HCT116 (cell line): ENCODE measurements at regions not wholly inside any gene's neighbourhood (a gene's known extent, or its start where the extent isn't known, plus 50 kb on each side); places are given as distances from the start of the nearest gene placed in this dataset.

Experiments used
- ATF3 ChIP-seq: IDR thresholded peaks from 2 replicates; pipeline ENCODE4 v1.6.1; 2012
- CTCF ChIP-seq, 3 experiments: fragments of 200-600 bp in 1 of 3; sonication (generic) in 1 of 3; IDR thresholded peaks in 2 of 3; conservative IDR thresholded peaks in 1 of 3; 2 replicates each; pipeline ENCODE4 v1.5.1; 2012 to 2017; ENCODE audit warnings: low read depth in 2 of 3, low read length in 2 of 3, antibody characterized with exemption in 1 of 3, borderline replicate concordance in 1 of 3, control low read depth in 1 of 3, mild to moderate bottlenecking in 1 of 3, mixed read lengths in 1 of 3, mixed run types in 1 of 3, moderate library complexity in 1 of 3; ENCODE audit not compliant: insufficient read depth in 1 of 3
- EGR1 ChIP-seq: IDR thresholded peaks from 2 replicates; pipeline ENCODE4 v1.6.1; 2012; ENCODE audit warnings: low read depth
- EZH2 ChIP-seq: fragments of 200-600 bp; sonication (generic); IDR thresholded peaks from 2 replicates; pipeline ENCODE4 v1.6.1; 2017; ENCODE audit warnings: antibody characterized with exemption, mixed run types
- FOSL1 ChIP-seq: IDR thresholded peaks from 2 replicates; pipeline ENCODE4 v1.6.1; 2012; ENCODE audit warnings: low read depth
- POLR2A ChIP-seq: IDR thresholded peaks from 2 replicates; pipeline ENCODE4 v1.7.0; 2011; ENCODE audit warnings: borderline replicate concordance; ENCODE audit not compliant: insufficient read depth, insufficient read length; ENCODE audit errors: extremely low read depth
- RAD21 ChIP-seq: IDR thresholded peaks from 2 replicates; pipeline ENCODE4 v1.6.1; 2012; ENCODE audit warnings: low read depth, mild to moderate bottlenecking
- REST ChIP-seq: IDR thresholded peaks from 2 replicates; pipeline ENCODE4 v1.6.1; 2012; ENCODE audit warnings: low read depth
- SRF ChIP-seq: IDR thresholded peaks from 2 replicates; pipeline ENCODE4 v1.6.1; 2012; ENCODE audit warnings: low read depth
- YY1 ChIP-seq: IDR thresholded peaks from 2 replicates; pipeline ENCODE4 v1.6.1; 2011; ENCODE audit warnings: low read length, low read depth, moderate library complexity, mild to moderate bottlenecking; ENCODE audit not compliant: insufficient replicate concordance; ENCODE audit errors: extremely low read depth

- TF ChIP-seq SRF (no peak), EZH2 (no peak), EGR1 (no peak), ATF3 (no peak), FOSL1 (no peak), CTCF (IDR thresholded peaks at IDR 0.05 in 2 of 3, conservative IDR thresholded peaks at IDR 0.05 in 1 of 3; ENCODE audit: borderline replicate concordance in 1 of 3, insufficient read depth in 1 of 3, low read depth in 2 of 3, low read length in 2 of 3) (no peak), POLR2A (no peak), YY1 (no peak), REST (no peak), RAD21 (no peak)
These were observed 545.2 kb upstream of the IGFBP7 start for GRCh38 chr4:57655342-57655741.
